Memory B cell (primary cell): ENCODE measurements at regions not wholly inside any gene's neighbourhood (a gene's known extent, or its start where the extent isn't known, plus 50 kb on each side); places are given as distances from the start of the nearest gene placed in this dataset.
"Not testable (repeated sequence)": the region's sequence is repeated elsewhere in the genome, so short reads cannot be mapped to it uniquely, and the experiment has no call there.

Experiments used
- ATAC-seq: fragments of 150-1000 bp; cut with Tn5 transposase; 2 replicates; pipeline ENCODE4 v1.10.0; 2021; ENCODE audit warnings: low read depth, mild to moderate bottlenecking, moderate library complexity
- DNase-seq, 2 donors: peaks; one replicate each; pipeline ENCODE4 v3.0.0; 2022; ENCODE audit warnings: low spot score in 2 of 2
- H3K27ac Mint-ChIP-seq: one replicate; pipeline ENCODE4 v1.8.0; 2022; ENCODE audit warnings: mild to moderate bottlenecking, moderate library complexity, mixed read lengths
- H3K27me3 Mint-ChIP-seq: one replicate; pipeline ENCODE4 v1.8.0; 2022; ENCODE audit warnings: mixed read lengths
- H3K36me3 Mint-ChIP-seq: one replicate; pipeline ENCODE4 v1.8.0; 2022; ENCODE audit warnings: mild to moderate bottlenecking, mixed read lengths
- H3K4me1 Mint-ChIP-seq: one replicate; pipeline ENCODE4 v1.8.0; 2022; ENCODE audit warnings: mixed read lengths
- H3K4me3 Mint-ChIP-seq: one replicate; pipeline ENCODE4 v1.8.0; 2022; ENCODE audit warnings: mild to moderate bottlenecking, moderate library complexity, mixed read lengths
- H3K9me3 Mint-ChIP-seq: one replicate; pipeline ENCODE4 v1.8.0; 2022; ENCODE audit warnings: mixed read lengths

DNA sequence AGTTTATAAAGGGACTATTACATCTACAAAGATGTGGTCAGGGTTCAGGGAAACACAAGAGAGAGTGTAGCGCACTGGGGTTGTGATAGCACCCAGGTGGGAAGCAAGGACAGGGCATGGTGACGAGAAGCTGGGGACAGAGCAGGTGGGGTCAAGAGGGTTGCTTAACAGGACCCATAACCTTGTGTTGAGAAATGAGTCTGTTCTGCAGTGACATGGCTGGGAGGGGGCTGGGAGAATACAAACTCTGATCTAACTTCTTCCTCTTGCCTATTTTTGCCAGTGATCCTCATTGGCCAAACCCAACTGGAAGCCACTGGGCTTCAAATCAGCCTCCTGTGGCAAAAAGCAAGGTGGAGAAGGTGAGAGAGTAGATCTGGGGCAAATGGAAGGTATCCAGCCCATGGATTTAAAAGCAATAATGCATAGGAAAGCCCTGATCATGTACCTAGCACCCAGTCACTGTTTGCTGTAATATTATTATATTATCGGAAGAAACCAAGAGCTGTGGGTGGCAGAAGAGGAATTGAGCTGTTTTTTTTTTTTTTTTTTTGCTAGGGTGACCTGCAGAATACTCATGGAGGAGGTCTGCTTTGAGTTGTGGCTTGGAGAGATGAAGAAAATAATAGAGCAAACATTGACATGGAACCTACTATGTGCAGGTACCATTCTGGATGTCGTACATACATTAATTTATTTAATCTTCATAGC is 76.9 kb upstream of the ZFHX3 start:
- Mint-ChIP-seq H3K4me3 (no peak overlapping the region), H3K27ac (no peak overlapping the region), H3K27me3 (peaks cover 8% of the 10 kb centered on the region), H3K9me3 (peaks cover 2% of the 10 kb centered on the region), H3K4me1 (no peaks in the 10 kb centered on the region), H3K36me3 (no peaks in the 10 kb centered on the region)
- no peak for DNase-seq
- ATAC-seq = no peak

DNA sequence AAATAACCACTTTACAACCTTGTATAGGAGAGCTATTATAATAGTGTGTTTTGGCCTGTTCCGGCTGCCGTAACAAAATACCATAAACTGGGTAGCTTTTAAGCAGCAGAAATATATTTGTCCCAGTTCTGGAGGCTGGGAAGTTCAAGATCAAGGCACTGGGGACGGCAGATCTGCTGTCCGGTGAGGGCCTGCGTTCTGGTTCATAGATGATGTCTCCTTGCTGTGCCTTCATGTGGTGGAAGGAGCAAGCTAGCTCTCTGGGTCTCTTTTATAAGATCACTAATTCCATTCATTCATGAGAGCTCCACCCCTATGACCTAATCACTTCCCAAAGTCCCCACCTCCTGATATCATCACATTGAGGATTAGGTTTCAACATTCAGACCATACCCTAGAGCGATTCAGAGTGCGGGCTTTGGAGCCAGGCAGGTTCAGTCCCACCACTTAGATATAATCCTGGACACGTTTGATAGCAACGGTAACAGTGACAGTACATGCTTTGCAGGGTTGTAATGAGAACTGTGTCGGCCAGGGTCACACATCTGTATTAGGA is 76.2 kb upstream of the ZFHX3 start:
- Mint-ChIP-seq H3K27ac (no peak overlapping the region), H3K4me1 (no peaks in the 10 kb centered on the region), H3K27me3 (peaks cover 8% of the 10 kb centered on the region), H3K4me3 (no peak overlapping the region), H3K36me3 (no peaks in the 10 kb centered on the region), H3K9me3 (peaks cover 2% of the 10 kb centered on the region)
- DNase-seq = no peak
- ATAC-seq = no peak

DNA sequence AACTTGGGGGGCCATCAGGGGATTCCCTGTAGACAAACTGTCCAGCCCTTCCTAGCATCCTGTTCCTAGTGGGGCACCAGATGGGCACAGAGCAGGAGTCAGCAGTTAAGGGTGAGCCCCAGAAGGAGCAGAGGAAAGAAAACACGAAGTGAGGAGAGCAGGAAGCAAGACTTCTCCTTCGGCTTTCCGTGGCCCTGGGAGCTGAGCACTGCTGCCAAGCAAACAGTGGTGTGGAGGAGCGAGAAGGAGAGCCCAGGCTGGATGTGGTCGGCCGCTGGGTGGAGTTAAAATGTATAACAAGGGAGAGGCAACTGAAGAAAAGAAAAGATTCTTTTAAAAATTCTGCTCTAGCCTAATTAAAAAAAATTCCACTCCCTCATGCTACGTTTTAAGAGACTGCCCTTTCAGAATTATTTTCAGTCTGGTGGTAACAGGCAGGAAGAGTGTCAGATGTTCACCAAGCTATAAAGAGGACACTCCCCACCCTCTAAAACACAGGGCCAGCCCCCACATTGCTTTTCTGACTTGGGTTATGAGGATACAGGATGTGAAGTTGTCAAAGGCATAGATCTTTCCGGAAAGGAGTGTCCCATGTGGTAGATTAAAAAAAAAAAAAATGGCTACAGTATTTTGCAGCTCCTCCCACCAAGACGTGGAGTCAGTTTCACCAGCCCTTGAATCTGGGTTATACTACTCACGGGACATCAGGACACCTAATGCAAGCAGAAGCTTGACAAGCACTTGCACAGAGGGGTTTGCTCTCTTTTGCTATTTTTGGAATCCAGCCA is 74.9 kb upstream of the ZFHX3 start:
- Mint-ChIP-seq H3K4me1 (no peaks in the 10 kb centered on the region), H3K9me3 (peaks cover 6% of the 10 kb centered on the region), H3K4me3 (no peak overlapping the region), H3K27ac (no peak overlapping the region), H3K27me3 (peaks cover 8% of the 10 kb centered on the region), H3K36me3 (no peaks in the 10 kb centered on the region)
- ATAC-seq = no peak
- no peak for DNase-seq

DNA sequence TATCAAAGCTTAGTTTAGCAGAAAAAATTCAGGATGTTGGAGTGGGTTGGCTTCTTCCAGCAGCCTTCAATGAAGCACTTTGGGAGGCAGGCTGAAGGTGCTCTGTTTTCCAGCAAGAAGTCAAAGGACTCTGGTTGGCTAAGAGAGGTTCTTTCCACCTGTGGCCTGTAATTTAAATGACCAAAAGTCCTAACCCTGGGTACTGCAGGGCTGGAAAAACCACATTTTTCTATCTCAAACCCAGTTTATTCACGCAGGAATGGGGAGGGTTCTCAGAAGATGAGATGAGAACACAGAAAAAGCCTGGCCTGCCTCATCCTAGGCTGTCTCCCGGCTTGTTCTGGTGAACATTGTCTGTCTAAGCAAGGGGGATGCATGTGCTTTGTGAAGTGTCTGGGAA is 68.6 kb upstream of the ZFHX3 start:
- ATAC-seq = no peak

DNA sequence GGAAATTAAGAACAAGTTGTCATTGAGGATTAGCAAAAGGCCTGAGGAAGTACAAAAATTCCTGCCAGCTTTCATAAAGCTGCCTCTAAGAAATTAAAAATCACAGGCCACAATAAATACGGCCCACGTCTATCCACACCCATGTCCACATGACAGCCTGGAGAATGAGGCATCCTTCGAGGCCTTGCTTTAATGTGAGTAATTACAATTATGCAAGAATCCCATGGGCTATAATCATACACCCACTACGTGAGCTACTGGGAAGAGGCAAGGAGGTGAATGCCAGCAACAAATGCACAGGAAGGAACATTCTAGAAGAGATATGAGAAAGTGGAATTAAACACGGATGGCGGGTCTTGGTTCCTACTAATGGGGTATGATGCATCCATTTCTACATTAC is 65.4 kb upstream of the ZFHX3 start:
- no peaks in the 10 kb centered on the region for H3K36me3 Mint-ChIP-seq
- H3K4me1 Mint-ChIP-seq = no peaks in the 10 kb centered on the region
- no peak overlapping the region for H3K27ac Mint-ChIP-seq
- peaks cover 4% of the 10 kb centered on the region for H3K9me3 Mint-ChIP-seq
- DNase-seq (no peak), ATAC-seq (no peak)
- no peak overlapping the region for H3K4me3 Mint-ChIP-seq
- peaks cover 5% of the 10 kb centered on the region for H3K27me3 Mint-ChIP-seq

More for the DNA sequence above, 68.6 kb upstream of the ZFHX3 start:
- Mint-ChIP-seq H3K4me1 (no peaks in the 10 kb centered on the region), H3K36me3 (no peaks in the 10 kb centered on the region), H3K9me3 (peaks cover 9% of the 10 kb centered on the region), H3K4me3 (no peak overlapping the region), H3K27ac (no peak overlapping the region), H3K27me3 (peaks cover 3% of the 10 kb centered on the region)
- no peak for DNase-seq

DNA sequence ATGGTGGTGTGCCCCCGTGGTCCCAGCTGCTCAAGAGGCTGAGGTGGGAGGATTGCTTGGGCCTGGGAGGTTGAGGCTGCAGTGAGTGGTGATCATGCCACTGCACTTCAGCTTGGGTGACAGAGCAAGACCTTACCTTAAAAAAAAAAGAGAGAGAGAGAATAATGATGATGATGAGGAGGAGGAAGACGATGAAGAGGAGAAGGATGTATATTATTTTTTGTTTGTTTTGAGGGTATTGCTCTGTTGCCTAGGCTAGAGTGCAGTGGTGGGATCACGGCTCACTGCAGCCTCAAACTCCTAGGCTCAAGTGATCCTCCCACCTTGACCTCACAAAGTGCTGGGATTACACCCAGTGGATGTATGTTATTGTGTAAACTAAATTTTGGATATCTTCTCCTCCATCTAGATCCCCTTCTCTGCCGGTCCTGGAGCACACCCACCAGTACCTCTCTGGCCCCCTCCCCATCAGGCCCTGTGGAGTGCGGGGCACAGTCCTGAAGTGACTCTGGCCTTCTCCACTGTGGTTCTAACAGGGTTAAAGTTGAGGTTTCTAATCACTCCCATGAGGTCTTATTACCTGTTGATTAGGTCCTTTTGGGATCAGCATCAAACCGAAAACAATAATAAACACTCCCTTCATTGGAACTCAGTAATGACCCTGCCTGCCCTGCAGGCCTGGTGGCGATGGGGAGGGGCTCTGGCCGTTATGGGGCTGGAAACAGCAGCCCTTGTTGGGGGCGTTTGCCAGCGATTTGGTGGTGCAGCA is 60.5 kb upstream of the ZFHX3 start:
- DNase-seq (no peak), ATAC-seq (no peak)
- Mint-ChIP-seq H3K4me1 (no peaks in the 10 kb centered on the region), H3K9me3 (no peaks in the 10 kb centered on the region), H3K4me3 (no peak overlapping the region), H3K27ac (no peak overlapping the region), H3K27me3 (peaks cover 6% of the 10 kb centered on the region), H3K36me3 (no peaks in the 10 kb centered on the region)

DNA sequence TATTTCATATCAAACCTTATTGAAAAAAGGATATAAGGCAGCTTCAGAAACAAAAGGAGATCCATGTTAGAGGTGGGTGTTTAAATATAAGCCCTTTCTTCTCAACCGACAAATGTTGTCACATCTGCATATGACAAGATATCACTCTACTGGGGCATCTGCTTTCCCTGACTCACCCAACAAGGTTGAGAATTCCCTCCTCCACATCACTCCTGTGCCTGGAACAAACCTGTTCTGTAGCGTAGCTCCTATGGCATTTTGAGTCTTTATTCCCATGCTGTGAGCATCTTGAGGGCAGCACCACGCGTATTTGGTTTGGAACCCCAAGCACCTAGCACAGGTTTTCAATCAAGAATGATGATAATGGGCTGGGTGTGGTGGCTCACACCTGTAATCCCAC is 59.4 kb upstream of the ZFHX3 start:
- Mint-ChIP-seq H3K4me1 (no peaks in the 10 kb centered on the region), H3K9me3 (no peaks in the 10 kb centered on the region), H3K27ac (no peak overlapping the region), H3K27me3 (peaks cover 6% of the 10 kb centered on the region), H3K4me3 (no peak overlapping the region), H3K36me3 (no peaks in the 10 kb centered on the region)
- DNase-seq (no peak), ATAC-seq (no peak)

DNA sequence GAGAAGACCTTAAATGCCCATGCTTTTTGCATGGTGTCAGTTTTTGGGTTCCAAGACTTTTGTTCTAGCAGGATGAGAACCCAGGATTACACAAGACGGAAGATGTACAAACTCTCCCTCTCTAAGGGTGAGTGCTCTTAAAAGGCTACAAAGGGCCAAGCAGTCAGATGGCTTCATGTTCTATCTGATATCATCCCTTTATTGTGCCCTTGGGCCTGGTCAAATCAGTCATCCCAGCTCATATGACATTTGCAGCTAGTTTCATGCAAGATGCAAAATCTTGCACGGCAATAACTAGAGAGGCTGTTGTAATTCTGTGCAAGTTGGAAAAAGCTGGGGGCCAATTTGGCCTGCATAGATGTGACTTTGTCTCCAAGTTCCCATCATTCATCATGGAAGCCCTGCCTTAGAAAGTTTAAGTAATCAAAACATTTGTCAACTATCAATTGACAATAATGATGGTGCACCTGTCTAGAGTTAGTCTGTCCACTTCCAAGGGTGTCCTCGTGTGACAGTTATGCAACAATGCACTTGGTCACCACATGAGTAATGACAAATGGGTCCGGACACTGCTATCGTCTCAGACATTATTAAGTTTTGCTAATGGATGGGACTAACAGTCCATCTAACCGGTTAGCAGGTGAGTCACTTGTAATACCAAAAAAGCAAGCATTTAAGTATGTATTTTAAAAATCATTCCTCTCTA is 58.6 kb upstream of the ZFHX3 start:
- Mint-ChIP-seq H3K4me3 (no peak overlapping the region), H3K27ac (no peak overlapping the region), H3K36me3 (peaks cover 2% of the 10 kb centered on the region), H3K9me3 (no peaks in the 10 kb centered on the region), H3K4me1 (no peaks in the 10 kb centered on the region), H3K27me3 (peaks cover 7% of the 10 kb centered on the region)
- ATAC-seq = no peak
- no peak for DNase-seq

DNA sequence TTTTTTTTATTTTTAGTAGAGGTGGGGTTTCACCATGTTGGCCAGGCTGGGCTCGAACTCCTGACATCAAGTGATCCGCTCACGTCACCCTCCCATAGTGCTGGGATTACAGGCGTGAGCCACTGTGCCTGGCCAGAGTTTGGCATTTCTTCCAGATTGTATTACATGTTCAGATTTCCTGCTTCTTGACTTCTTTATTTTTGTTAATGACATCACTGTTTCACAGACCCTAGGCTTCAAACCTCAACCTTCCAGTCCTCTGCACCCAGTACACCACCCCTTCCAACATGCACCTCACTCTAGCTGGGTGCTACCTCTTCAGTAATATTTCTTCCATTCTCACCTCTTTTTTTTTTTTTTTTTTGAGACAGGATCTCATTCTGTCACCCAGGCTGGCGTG is 53.6 kb upstream of the ZFHX3 start:
- H3K36me3 Mint-ChIP-seq = peaks cover 2% of the 10 kb centered on the region
- H3K27ac Mint-ChIP-seq = peak overlapping the region; percentile 51
- H3K27me3 Mint-ChIP-seq = peaks cover 5% of the 10 kb centered on the region
- DNase-seq = no peak
- H3K9me3 Mint-ChIP-seq = no peaks in the 10 kb centered on the region
- no peak overlapping the region for H3K4me3 Mint-ChIP-seq
- no peaks in the 10 kb centered on the region for H3K4me1 Mint-ChIP-seq
- ATAC-seq = no peak

DNA sequence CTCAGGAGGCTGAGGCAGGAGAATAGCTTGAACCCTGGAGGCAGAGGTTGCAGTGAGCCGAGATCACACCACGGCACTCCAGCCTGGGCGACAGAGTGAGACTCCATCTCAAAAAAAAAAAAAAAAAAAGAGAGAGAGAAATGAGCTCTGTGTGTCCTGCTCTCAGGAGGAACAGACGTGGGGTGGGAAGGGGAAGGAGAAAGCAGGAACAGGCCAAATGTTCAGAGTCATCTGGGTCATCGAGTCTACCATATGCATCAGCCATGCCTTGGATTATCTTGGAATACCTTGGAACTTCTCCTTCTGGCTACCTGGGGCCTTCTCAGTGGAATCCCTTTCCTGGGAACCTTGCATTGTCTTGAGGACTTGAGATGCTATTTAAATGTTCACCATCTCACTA is 51.7 kb upstream of the ZFHX3 start:
- H3K27ac Mint-ChIP-seq = not testable (repeated sequence)

More for the DNA sequence above, 51.7 kb upstream of the ZFHX3 start:
- not testable (repeated sequence) for H3K36me3 Mint-ChIP-seq, H3K9me3 Mint-ChIP-seq, H3K27me3 Mint-ChIP-seq, DNase-seq, H3K4me3 Mint-ChIP-seq, ATAC-seq, H3K4me1 Mint-ChIP-seq
